Neutrophil (primary cell): ENCODE measurements at regions not wholly inside any gene's neighbourhood (a gene's known extent, or its start where the extent isn't known, plus 50 kb on each side); places are given as distances from the start of the nearest gene placed in this dataset.

ENCODE experiments used
- H3K27ac ChIP-seq: fragments of 200-600 bp; sonication (generic); 2 replicates; pipeline ENCODE4 v1.5.1; 2016; ENCODE audit warnings: mild to moderate bottlenecking, moderate library complexity
- H3K27me3 ChIP-seq: fragments of 200-600 bp; sonication (generic); 2 replicates; pipeline ENCODE4 v1.6.0; 2016; ENCODE audit warnings: mild to moderate bottlenecking
- H3K36me3 ChIP-seq: fragments of 200-600 bp; sonication (generic); 2 replicates; pipeline ENCODE4 v1.5.1; 2017
- H3K4me1 ChIP-seq, 2 experiments: fragments of 200-600 bp in 1 of 2; sonication (generic) in 1 of 2; 1 replicate in 1 of 2; 2 replicates in 1 of 2; pipeline versions ENCODE4 v1.5.1 to v1.6.1; 2013 to 2016; ENCODE audit warnings: low read depth in 1 of 2, low read length in 1 of 2, mild to moderate bottlenecking in 1 of 2, moderate library complexity in 1 of 2; ENCODE audit not compliant: control insufficient read depth in 1 of 2, insufficient read depth in 1 of 2
- H3K4me3 ChIP-seq, 2 experiments: fragments of 200-600 bp in 1 of 2; sonication (generic) in 1 of 2; 1 replicate in 1 of 2; 2 replicates in 1 of 2; pipeline ENCODE4 v1.5.1; 2013 to 2016; ENCODE audit warnings: low read depth in 1 of 2, low read length in 1 of 2, mild to moderate bottlenecking in 1 of 2, moderate library complexity in 1 of 2
- H3K9me3 ChIP-seq: fragments of 200-600 bp; sonication (generic); 2 replicates; pipeline ENCODE4 v1.5.1; 2016
- TF ChIP-seq, protein P1 (sequence below): fragments of 200-600 bp; sonication (generic); IDR thresholded peaks from 2 replicates; pipeline ENCODE4 v1.5.1; 2016; ENCODE audit warnings: antibody characterized with exemption

DNA sequence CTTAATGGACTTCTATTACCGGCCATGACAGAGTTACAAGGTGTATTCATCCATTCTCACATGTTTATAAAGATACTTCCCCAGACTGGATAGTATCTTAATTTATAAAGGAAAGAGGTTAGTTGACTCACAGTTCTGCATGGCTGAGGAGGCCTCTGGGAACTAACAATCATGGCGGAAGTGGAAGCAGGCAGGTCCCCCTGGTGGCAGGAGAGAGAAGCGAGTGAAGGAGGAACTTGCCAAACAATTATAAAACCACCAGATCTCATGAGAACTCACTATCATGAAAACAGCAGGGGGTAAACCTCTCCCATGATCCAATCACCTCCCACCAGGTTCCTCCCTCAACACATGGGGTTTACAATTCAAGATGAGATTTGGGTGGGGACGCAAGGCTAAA, 170.0 kb upstream of the PDGFD start:
- H3K4me1 ChIP-seq, result no peaks in the 10 kb centered on the region
- H3K27ac ChIP-seq, result no peak overlapping the region
- H3K27me3 ChIP-seq, result no peaks in the 10 kb centered on the region
- no peaks in the 10 kb centered on the region for H3K9me3 ChIP-seq
- H3K36me3 ChIP-seq, result no peaks in the 10 kb centered on the region
- H3K4me3 ChIP-seq, result no peak overlapping the region
- TF ChIP-seq, protein P1, sequence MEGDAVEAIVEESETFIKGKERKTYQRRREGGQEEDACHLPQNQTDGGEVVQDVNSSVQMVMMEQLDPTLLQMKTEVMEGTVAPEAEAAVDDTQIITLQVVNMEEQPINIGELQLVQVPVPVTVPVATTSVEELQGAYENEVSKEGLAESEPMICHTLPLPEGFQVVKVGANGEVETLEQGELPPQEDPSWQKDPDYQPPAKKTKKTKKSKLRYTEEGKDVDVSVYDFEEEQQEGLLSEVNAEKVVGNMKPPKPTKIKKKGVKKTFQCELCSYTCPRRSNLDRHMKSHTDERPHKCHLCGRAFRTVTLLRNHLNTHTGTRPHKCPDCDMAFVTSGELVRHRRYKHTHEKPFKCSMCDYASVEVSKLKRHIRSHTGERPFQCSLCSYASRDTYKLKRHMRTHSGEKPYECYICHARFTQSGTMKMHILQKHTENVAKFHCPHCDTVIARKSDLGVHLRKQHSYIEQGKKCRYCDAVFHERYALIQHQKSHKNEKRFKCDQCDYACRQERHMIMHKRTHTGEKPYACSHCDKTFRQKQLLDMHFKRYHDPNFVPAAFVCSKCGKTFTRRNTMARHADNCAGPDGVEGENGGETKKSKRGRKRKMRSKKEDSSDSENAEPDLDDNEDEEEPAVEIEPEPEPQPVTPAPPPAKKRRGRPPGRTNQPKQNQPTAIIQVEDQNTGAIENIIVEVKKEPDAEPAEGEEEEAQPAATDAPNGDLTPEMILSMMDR, result no peak

DNA sequence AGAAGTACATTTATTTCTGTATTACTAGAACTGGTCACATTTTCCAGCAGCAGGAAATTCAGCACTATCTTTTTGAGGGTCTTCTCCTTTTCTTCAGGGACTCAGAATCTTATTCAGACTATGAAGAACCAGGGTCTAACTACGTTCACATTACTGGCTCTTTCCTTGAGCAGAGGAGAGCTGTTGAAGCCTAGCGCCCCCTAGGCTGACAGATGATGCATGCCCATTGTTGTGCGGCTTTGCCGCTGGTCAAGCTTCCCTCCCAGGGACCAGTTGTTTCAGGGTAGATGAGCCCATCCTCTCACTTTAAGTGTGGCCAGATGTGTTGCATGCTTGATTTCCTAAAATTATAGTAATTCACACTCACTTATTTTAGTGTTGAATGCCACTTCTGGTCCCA, 168.2 kb upstream of the PDGFD start:
- Histone ChIP-seq H3K27ac (no peak overlapping the region), H3K4me3 (no peak overlapping the region), H3K9me3 (no peaks in the 10 kb centered on the region), H3K36me3 (no peaks in the 10 kb centered on the region), H3K4me1 (no peaks in the 10 kb centered on the region), H3K27me3 (no peaks in the 10 kb centered on the region)
- TF ChIP-seq, protein P1, result no peak

DNA sequence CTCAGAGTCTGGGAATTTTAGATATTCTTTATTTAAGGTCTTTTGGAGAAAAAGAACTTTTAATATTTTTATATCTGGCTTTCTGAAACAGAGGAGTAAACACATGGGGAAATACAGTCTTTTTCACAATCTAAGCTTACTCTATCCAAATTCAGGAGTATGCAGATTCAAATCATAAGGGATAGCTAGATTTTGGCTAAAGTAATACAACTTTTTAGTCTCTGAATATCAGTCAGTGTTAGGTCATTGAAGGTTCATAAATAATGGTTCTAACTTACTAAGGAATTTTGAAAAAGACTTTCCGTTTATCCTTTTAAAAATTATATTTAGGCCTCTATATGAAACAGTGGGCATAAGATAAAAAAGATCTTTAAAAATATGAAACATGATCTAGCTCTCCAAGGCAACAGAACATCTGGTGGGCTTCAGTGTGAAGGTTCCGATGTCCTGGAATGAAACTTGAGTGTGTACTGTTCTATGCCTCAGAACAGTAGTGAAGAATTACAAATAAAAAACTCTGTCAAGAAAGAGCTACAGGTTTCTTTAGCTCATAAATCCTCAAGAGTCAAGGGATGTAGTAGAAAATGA, 165.2 kb upstream of the PDGFD start:
- no peaks in the 10 kb centered on the region for H3K27me3 ChIP-seq
- no peaks in the 10 kb centered on the region for H3K4me1 ChIP-seq
- H3K9me3 ChIP-seq, result no peaks in the 10 kb centered on the region
- H3K4me3 ChIP-seq, result no peak overlapping the region
- H3K27ac ChIP-seq, result no peak overlapping the region
- TF ChIP-seq, protein P1, result no peak
- no peaks in the 10 kb centered on the region for H3K36me3 ChIP-seq

DNA sequence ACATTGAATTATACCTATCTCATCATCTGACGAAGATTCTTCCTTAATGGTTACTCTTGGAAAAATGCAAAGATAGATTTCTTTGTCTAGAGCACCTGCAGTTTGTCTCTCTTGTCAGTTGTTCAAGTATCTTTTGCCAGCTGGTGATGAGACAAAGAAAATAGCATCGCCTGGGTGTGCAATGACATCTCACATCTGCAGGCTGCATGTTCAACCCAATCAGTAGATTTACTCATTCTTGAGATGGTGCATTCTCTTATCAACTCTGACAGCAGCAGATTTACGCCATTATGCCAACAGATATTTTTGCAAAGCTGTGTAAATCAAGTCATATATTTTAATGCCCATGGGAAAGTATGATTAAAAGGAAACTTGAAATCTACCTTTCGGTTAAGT, 164.6 kb upstream of the PDGFD start:
- Histone ChIP-seq H3K9me3 (no peaks in the 10 kb centered on the region), H3K36me3 (no peaks in the 10 kb centered on the region), H3K4me1 (no peaks in the 10 kb centered on the region), H3K4me3 (no peak overlapping the region), H3K27me3 (no peaks in the 10 kb centered on the region), H3K27ac (no peak overlapping the region)
- TF ChIP-seq, protein P1, result no peak

DNA sequence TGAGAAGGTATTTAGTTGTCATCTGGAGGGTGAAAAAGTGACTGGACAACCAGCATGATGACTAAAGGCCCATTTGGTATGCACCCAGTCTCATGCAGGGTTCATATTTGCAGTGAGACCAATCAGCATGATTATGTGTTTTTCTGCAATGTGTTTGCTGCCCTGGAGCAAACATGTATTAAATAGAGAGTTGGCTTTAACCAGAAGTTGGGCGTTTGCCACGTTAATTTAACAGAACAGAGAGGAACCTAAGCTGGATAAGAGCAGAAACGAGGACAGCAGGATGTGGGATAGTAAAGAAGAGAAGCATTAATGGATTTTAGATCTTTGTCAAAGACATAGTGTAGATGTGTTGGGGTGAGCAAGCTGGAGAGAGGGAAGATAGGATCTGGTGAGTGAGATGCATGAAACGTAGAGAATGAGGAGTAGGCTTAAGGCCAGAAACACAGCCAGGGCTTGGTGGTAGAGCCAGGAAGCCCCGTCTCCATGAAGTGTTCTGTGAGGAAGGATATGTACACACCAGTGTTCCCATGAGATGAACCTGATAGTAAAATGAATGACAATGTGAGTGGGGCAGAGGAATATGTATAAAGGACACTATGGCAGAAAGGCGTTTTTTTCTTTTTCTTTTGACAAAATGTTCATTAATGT, 164.0 kb upstream of the PDGFD start:
- no peaks in the 10 kb centered on the region for H3K27me3 ChIP-seq
- TF ChIP-seq, protein P1, result no peak

More for the DNA sequence above, 164.0 kb upstream of the PDGFD start:
- H3K4me1 ChIP-seq, result no peaks in the 10 kb centered on the region
- no peaks in the 10 kb centered on the region for H3K9me3 ChIP-seq
- no peaks in the 10 kb centered on the region for H3K36me3 ChIP-seq
- no peak overlapping the region for H3K4me3 ChIP-seq
- no peak overlapping the region for H3K27ac ChIP-seq
